H1 (cell line): ENCODE measurements at regions not wholly inside any gene's neighbourhood (a gene's known extent, or its start where the extent isn't known, plus 50 kb on each side); places are given as distances from the start of the nearest gene placed in this dataset.

Source experiments
- CTCF ChIA-PET: fragments of 300-600 bp; sonication (Branson Sonifier 250); formaldehyde crosslinking; loops from one replicate; lab custom pipeline; 2021; ENCODE audit not compliant: partially characterized antibody; lab: Charles Lee
- POLR2A ChIA-PET: fragments of 300-600 bp; sonication (Branson Sonifier 250); formaldehyde crosslinking; loops from one replicate; lab custom pipeline; 2021; ENCODE audit warnings: inconsistent platforms; ENCODE audit not compliant: partially characterized antibody; lab: Charles Lee
- DNase-seq, 2 experiments: peaks; one replicate each; pipeline versions ENCODE4 v3.0.0 to v3.0.0-alpha.2; 2010 to 2022; ENCODE audit warnings: low spot score in 2 of 2, low read depth in 1 of 2, mixed read lengths in 1 of 2
- FAIRE-seq: peaks from 2 replicates; lab custom pipeline; 2011; peaks lifted over from hg19 to GRCh38; lab: Jason Lieb, UNC
- H2AFZ ChIP-seq: 2 replicates; pipeline ENCODE4 v1.8.1; 2012; ENCODE audit warnings: low read length, inconsistent platforms
- H2AK5ac ChIP-seq: 2 replicates; pipeline ENCODE4 v1.6.1; 2013; ENCODE audit warnings: low read depth, low read length
- H2BK120ac ChIP-seq: replicated peaks from 2 replicates; pipeline ENCODE3; 2013; ENCODE audit warnings: low read depth, low read length, inconsistent platforms
- H2BK12ac ChIP-seq: 2 replicates; pipeline ENCODE4 v1.6.1; 2013; ENCODE audit warnings: low read depth, low read length
- H2BK15ac ChIP-seq: 2 replicates; pipeline ENCODE4 v1.6.1; 2013; ENCODE audit warnings: low read length
- H2BK20ac ChIP-seq: 2 replicates; pipeline ENCODE4 v1.6.1; 2013; ENCODE audit warnings: low read length
- H2BK5ac ChIP-seq: 2 replicates; pipeline ENCODE4 v1.6.1; 2013; ENCODE audit warnings: low read depth, low read length
- H3K14ac ChIP-seq: 2 replicates; pipeline ENCODE4 v1.6.1; 2013; ENCODE audit warnings: inconsistent platforms; ENCODE audit not compliant: insufficient read length
- H3K18ac ChIP-seq: 2 replicates; pipeline ENCODE4 v1.6.1; 2013; ENCODE audit warnings: low read length; ENCODE audit errors: extremely low read depth
- H3K23ac ChIP-seq: 2 replicates; pipeline ENCODE4 v1.6.1; 2013; ENCODE audit warnings: inconsistent platforms; ENCODE audit not compliant: insufficient read length
- H3K23me2 ChIP-seq: 2 replicates; pipeline ENCODE4 v1.6.1; 2013; ENCODE audit warnings: low read depth, low read length
- H3K27ac ChIP-seq: 2 replicates; pipeline ENCODE4 v1.6.1; 2011; ENCODE audit warnings: low read depth, low read length, inconsistent platforms
- H3K27me3 ChIP-seq, 4 experiments: replicated peaks in 1 of 4; 1 replicate in 1 of 4; 2 replicates in 3 of 4; pipeline versions ENCODE4 v1.6.1 to v1.8.1; 2011 to 2013; ENCODE audit warnings: low read length in 3 of 4, mild to moderate bottlenecking in 3 of 4, inconsistent platforms in 2 of 4, mixed read lengths in 2 of 4, moderate library complexity in 1 of 4; ENCODE audit not compliant: control insufficient read depth in 3 of 4, insufficient read depth in 3 of 4; ENCODE audit errors: extremely low read depth in 1 of 4
- H3K36me3 ChIP-seq, 4 experiments: 2 replicates each; pipeline versions ENCODE4 v1.6.1 to v1.8.1; 2011 to 2013; ENCODE audit warnings: mild to moderate bottlenecking in 4 of 4, low read length in 3 of 4, moderate library complexity in 2 of 4, control low read depth in 1 of 4, inconsistent platforms in 1 of 4; ENCODE audit not compliant: insufficient read depth in 4 of 4, control insufficient read depth in 2 of 4
- H3K4ac ChIP-seq: replicated peaks from 2 replicates; pipeline ENCODE3; 2013; ENCODE audit warnings: low read length, low read depth, mixed read lengths, inconsistent platforms; ENCODE audit not compliant: insufficient read length
- H3K4me1 ChIP-seq, 4 experiments: replicated peaks in 1 of 4; 1 replicate in 1 of 4; 2 replicates in 3 of 4; pipeline versions ENCODE4 v1.6.1 to v1.8.1; 2011 to 2013; ENCODE audit warnings: low read length in 3 of 4, inconsistent platforms in 2 of 4, mixed read lengths in 1 of 4; ENCODE audit not compliant: insufficient read depth in 4 of 4, control insufficient read depth in 3 of 4
- H3K4me2 ChIP-seq, 2 experiments: 2 replicates each; pipeline versions ENCODE4 v1.6.1 to v1.8.1; 2011 to 2013; ENCODE audit warnings: low read depth in 2 of 2, low read length in 2 of 2, control low read depth in 1 of 2, inconsistent platforms in 1 of 2, mild to moderate bottlenecking in 1 of 2; ENCODE audit not compliant: insufficient read depth in 1 of 2
- H3K4me3 ChIP-seq, 4 experiments: fragments of 200-600, 300-600 bp in 1 of 4; sonication (generic), shearing (Covaris generic), sonication (Bioruptor Twin) in 1 of 4; 2 replicates each; pipeline versions ENCODE4 v1.5.1 to v1.8.1; 2011 to 2016; ENCODE audit warnings: low read length in 4 of 4, low read depth in 3 of 4, control low read depth in 2 of 4, inconsistent platforms in 2 of 4, mild to moderate bottlenecking in 2 of 4, mixed read lengths in 1 of 4, moderate library complexity in 1 of 4; ENCODE audit not compliant: insufficient read depth in 2 of 4; ENCODE audit errors: extremely low read depth in 1 of 4
- H3K56ac ChIP-seq: replicated peaks from 2 replicates; pipeline ENCODE3; 2013; ENCODE audit warnings: low read depth, mild to moderate bottlenecking, mixed read lengths, low read length, inconsistent platforms; ENCODE audit not compliant: insufficient read length
- H3K79me1 ChIP-seq: 2 replicates; pipeline ENCODE4 v1.6.1; 2013; ENCODE audit warnings: low read depth, low read length, control low read depth
- H3K79me2 ChIP-seq, 2 experiments: 2 replicates each; pipeline versions ENCODE4 v1.6.1 to v1.8.1; 2012 to 2013; ENCODE audit warnings: low read length in 2 of 2, mild to moderate bottlenecking in 2 of 2, inconsistent platforms in 1 of 2; ENCODE audit not compliant: insufficient read depth in 2 of 2, control insufficient read depth in 1 of 2
- H3K9ac ChIP-seq, 4 experiments: replicated peaks in 1 of 4; 1 replicate in 1 of 4; 2 replicates in 3 of 4; pipeline versions ENCODE4 v1.6.1 to v1.8.1; 2011 to 2013; ENCODE audit warnings: low read depth in 3 of 4, low read length in 3 of 4, control low read depth in 2 of 4, mild to moderate bottlenecking in 2 of 4, moderate library complexity in 2 of 4, inconsistent platforms in 1 of 4; ENCODE audit errors: extremely low read depth in 1 of 4
- H3K9me3 ChIP-seq, 2 experiments: 2 replicates each; pipeline versions ENCODE4 v1.6.1 to v1.8.1; 2012 to 2013; ENCODE audit warnings: mild to moderate bottlenecking in 2 of 2, moderate library complexity in 2 of 2, control low read depth in 1 of 2, inconsistent platforms in 1 of 2, low read depth in 1 of 2, low read length in 1 of 2, mixed read lengths in 1 of 2; ENCODE audit not compliant: insufficient read depth in 2 of 2
- H4K20me1 ChIP-seq, 2 experiments: replicated peaks in 1 of 2; 2 replicates each; pipeline versions ENCODE3 to v1.8.1; 2011 to 2013; ENCODE audit warnings: inconsistent platforms in 2 of 2, low read length in 2 of 2, mild to moderate bottlenecking in 1 of 2; ENCODE audit not compliant: insufficient read depth in 2 of 2, control insufficient read depth in 1 of 2
- H4K5ac ChIP-seq: 2 replicates; pipeline ENCODE4 v1.6.1; 2013; ENCODE audit warnings: low read length, low read depth, mixed read lengths, inconsistent platforms; ENCODE audit not compliant: insufficient read length
- H4K8ac ChIP-seq: 2 replicates; pipeline ENCODE4 v1.8.0; 2013; ENCODE audit warnings: mild to moderate bottlenecking, moderate library complexity, low read length, inconsistent platforms; ENCODE audit not compliant: insufficient read depth; ENCODE audit errors: extremely low read depth
- H4K91ac ChIP-seq: replicated peaks from 2 replicates; pipeline ENCODE3; 2013; ENCODE audit warnings: low read length, mixed read lengths, inconsistent platforms; ENCODE audit not compliant: insufficient read length
- ASH2L ChIP-seq: fragments of 200-600, 300-600 bp; sonication (generic); IDR thresholded peaks from one replicate; pipeline ENCODE4 v1.7.1; 2017; ENCODE audit warnings: low read length
- ATF3 ChIP-seq: IDR thresholded peaks from 2 replicates; pipeline ENCODE4 v1.6.1; 2011; ENCODE audit warnings: low read depth, mild to moderate bottlenecking, low read length; ENCODE audit not compliant: insufficient read depth
- BCL11A ChIP-seq, 2 experiments: IDR thresholded peaks; one replicate each; pipeline ENCODE4 v1.6.1; 2011; ENCODE audit warnings: low read depth in 2 of 2, low read length in 2 of 2, mild to moderate bottlenecking in 2 of 2
- EZH2 ChIP-seq: fragments of 200-600 bp; sonication (generic); IDR thresholded peaks from 2 replicates; pipeline ENCODE4 v1.7.1; 2012; ENCODE audit warnings: low read depth, mild to moderate bottlenecking, moderate library complexity, low read length, inconsistent platforms; ENCODE audit not compliant: severe bottlenecking
- GTF2F1 ChIP-seq: IDR thresholded peaks from 2 replicates; pipeline ENCODE4 v1.6.1; 2012; ENCODE audit warnings: low read depth, low read length, improper control_type of control experiment, borderline replicate concordance
- RFX5 ChIP-seq: IDR thresholded peaks from 2 replicates; pipeline ENCODE4 v1.6.1; 2011; ENCODE audit warnings: low read depth, low read length, improper control_type of control experiment, borderline replicate concordance
- RNF2 ChIP-seq: fragments of 200-900, 300-1000 bp; sonication (generic); IDR thresholded peaks from 2 replicates; pipeline ENCODE4 v1.7.1; 2016; ENCODE audit warnings: borderline replicate concordance, low read depth, mild to moderate bottlenecking, antibody characterized with exemption, low read length; ENCODE audit not compliant: poor library complexity, severe bottlenecking; ENCODE audit errors: missing control alignments
- SIN3A ChIP-seq, 2 experiments: IDR thresholded peaks in 1 of 2; conservative IDR thresholded peaks in 1 of 2; 2 replicates each; pipeline ENCODE4 v1.6.1; 2011 to 2012; ENCODE audit warnings: low read length in 2 of 2, improper control_type of control experiment in 1 of 2, low read depth in 1 of 2, mild to moderate bottlenecking in 1 of 2
- SIRT6 ChIP-seq: IDR thresholded peaks from one replicate; pipeline ENCODE4 v1.7.1; 2012; ENCODE audit warnings: low read length, inconsistent platforms
- TCF12 ChIP-seq: IDR thresholded peaks from 2 replicates; pipeline ENCODE4 v1.6.1; 2011; ENCODE audit warnings: low read depth, mild to moderate bottlenecking, low read length
- YY1 ChIP-seq: IDR thresholded peaks from 2 replicates; pipeline ENCODE4 v1.6.1; 2011; ENCODE audit warnings: low read depth, mild to moderate bottlenecking, low read length
- WGBS, 2 experiments: shearing (Covaris generic) in 1 of 2; methylation state at CpG; one replicate each; pipeline versions ENCODE4 v1.1.6 to v1.1.7; 2013 to 2015; ENCODE audit warnings: low lambda C conversion rate in 2 of 2, mixed read lengths in 2 of 2, inconsistent platforms in 1 of 2, low coverage in 1 of 2, missing lambda C conversion rate in 1 of 2; ENCODE audit not compliant: insufficient replicate concordance in 2 of 2, insufficient coverage in 1 of 2, insufficient read length in 1 of 2; ENCODE audit errors: extremely low coverage in 1 of 2, missing lambda C conversion rate in 1 of 2; 5-methylcytosine and 5-hydroxymethylcytosine counted together
- TF ChIP-seq, protein P1 (sequence below): IDR thresholded peaks from 2 replicates; pipeline ENCODE4 v1.6.1; 2012; ENCODE audit warnings: inconsistent platforms

GRCh38 chr1:191405417-191405816 lies 752.8 kb upstream of the RGS18 start:
- Histone ChIP-seq H3K56ac (no peak overlapping the region), H3K23ac (no peak overlapping the region), H3K23me2 (no peaks in the 10 kb centered on the region), H2BK20ac (no peak overlapping the region), H3K36me3 (no peaks in the 10 kb centered on the region), H3K14ac (no peak overlapping the region), H3K9me3 (no peaks in the 10 kb centered on the region), H3K9ac (no peak overlapping the region), H2AK5ac (no peak overlapping the region), H2AFZ (no peak overlapping the region), H3K18ac (no peak overlapping the region), H3K4me1 (no peaks in the 10 kb centered on the region), H3K4me3 (no peak overlapping the region), H4K91ac (no peak overlapping the region), H4K5ac (no peak overlapping the region), H3K79me2 (no peaks in the 10 kb centered on the region), H3K4ac (no peak overlapping the region), H2BK5ac (no peak overlapping the region), H3K4me2 (no peak overlapping the region), H2BK12ac (no peak overlapping the region), H3K27ac (no peak overlapping the region), H3K27me3 (no peaks in the 10 kb centered on the region), H3K79me1 (no peaks in the 10 kb centered on the region), H2BK15ac (no peak overlapping the region), H2BK120ac (no peak overlapping the region), H4K8ac (no peak overlapping the region), H4K20me1 (no peaks in the 10 kb centered on the region)
- CTCF ChIA-PET: interaction anchor here (0.6 to 1.0 kb wide), 2 partner anchors 12 to 48 kb away, joined by 3 read pairs; no protein-coding TSS in a partner anchor
- DNase-seq (no peak), FAIRE-seq (no peak)
- 85% methylated on average over 3 of the region's 3 CpGs; no CpG with 5 or more reads in 1 of the 2 experiments for WGBS, 2 experiments
- POLR2A ChIA-PET: no interaction called here
- no peak for TF ChIP-seq ATF3
- TF ChIP-seq ASH2L: no peak
- no peak for TF ChIP-seq RFX5
- TF ChIP-seq EZH2: no peak
- no peak for TF ChIP-seq BCL11A (IDR thresholded peaks at IDR 0.05; ENCODE audit: low read depth in 2 of 2, low read length in 2 of 2)
- TF ChIP-seq SIRT6: no peak
- TF ChIP-seq RNF2: no peak
- TF ChIP-seq GTF2F1: no peak
- TF ChIP-seq, protein P1, sequence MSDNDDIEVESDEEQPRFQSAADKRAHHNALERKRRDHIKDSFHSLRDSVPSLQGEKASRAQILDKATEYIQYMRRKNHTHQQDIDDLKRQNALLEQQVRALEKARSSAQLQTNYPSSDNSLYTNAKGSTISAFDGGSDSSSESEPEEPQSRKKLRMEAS: no peak
- no peak for TF ChIP-seq YY1
- no peak for TF ChIP-seq SIN3A (conservative IDR thresholded peaks at IDR 0.05 in 1 of 2, IDR thresholded peaks at IDR 0.05 in 1 of 2; ENCODE audit: low read depth in 1 of 2, low read length in 2 of 2)
- TF ChIP-seq TCF12: no peak
